ENCODE measurements at regions not wholly inside any gene's neighbourhood (a gene's known extent, or its start where the extent isn't known, plus 50 kb on each side); places are given as distances from the start of the nearest gene placed in this dataset.

DNA sequence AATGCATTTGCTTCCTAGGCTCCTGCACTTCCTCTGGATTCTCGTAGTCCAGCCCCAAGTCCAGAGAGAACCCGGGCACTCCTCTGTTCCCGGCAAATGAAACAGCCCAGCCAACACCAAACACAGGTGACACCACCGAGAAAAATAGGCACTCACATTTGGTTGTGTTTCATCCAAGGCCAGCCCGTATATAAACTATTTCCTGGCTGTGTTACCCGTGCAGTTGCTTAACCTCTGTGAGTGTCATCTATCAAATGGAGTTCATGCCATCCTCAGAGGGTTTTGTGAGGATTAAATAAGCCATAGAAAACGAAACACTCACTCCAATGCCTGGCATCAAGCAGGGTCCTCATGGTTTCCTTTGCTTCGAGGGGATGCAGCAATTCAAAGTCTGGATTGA, 115.2 kb downstream of the BOD1 start:
- CTCF ChIA-PET, result no interaction called here
- Histone ChIP-seq H3K9me3 (ENCODE audit: control insufficient read depth, insufficient read depth, low read length) (no peaks in the 10 kb centered on the region; the same call in none of the 2 replicates), H3K4me3 (ENCODE audit: low read depth, low read length) (no peak overlapping the region), H3K27me3 (ENCODE audit: control insufficient read depth, insufficient read depth, low read length) (no peaks in the 10 kb centered on the region), H3K27ac (ENCODE audit: low read depth, low read length) (no peak overlapping the region)
- DNase-seq (ENCODE audit: low read depth, low spot score), result no peak
- TF ChIP-seq, protein P1, sequence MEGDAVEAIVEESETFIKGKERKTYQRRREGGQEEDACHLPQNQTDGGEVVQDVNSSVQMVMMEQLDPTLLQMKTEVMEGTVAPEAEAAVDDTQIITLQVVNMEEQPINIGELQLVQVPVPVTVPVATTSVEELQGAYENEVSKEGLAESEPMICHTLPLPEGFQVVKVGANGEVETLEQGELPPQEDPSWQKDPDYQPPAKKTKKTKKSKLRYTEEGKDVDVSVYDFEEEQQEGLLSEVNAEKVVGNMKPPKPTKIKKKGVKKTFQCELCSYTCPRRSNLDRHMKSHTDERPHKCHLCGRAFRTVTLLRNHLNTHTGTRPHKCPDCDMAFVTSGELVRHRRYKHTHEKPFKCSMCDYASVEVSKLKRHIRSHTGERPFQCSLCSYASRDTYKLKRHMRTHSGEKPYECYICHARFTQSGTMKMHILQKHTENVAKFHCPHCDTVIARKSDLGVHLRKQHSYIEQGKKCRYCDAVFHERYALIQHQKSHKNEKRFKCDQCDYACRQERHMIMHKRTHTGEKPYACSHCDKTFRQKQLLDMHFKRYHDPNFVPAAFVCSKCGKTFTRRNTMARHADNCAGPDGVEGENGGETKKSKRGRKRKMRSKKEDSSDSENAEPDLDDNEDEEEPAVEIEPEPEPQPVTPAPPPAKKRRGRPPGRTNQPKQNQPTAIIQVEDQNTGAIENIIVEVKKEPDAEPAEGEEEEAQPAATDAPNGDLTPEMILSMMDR (IDR thresholded peaks at IDR 0.05; ENCODE audit: low read depth, low read length), result no peak
- POLR2A ChIA-PET, result no interaction called here

GRCh38 chr5:173500213-173500560, 116.3 kb downstream of the BOD1 start:
- Histone ChIP-seq H3K4me3 (ENCODE audit: low read depth, low read length) (no peak overlapping the region), H3K27ac (ENCODE audit: low read depth, low read length) (no peak overlapping the region), H3K27me3 (ENCODE audit: control insufficient read depth, insufficient read depth, low read length) (no peaks in the 10 kb centered on the region), H3K9me3 (ENCODE audit: control insufficient read depth, insufficient read depth, low read length) (no peaks in the 10 kb centered on the region; the same call in 1 of the 2 replicates)
- TF ChIP-seq, protein P1 (IDR thresholded peaks at IDR 0.05; ENCODE audit: low read depth, low read length), result no peak
- CTCF ChIA-PET, result interaction anchor here (1.5 kb wide), 1 partner anchor 12 kb away, joined by 3 read pairs; no protein-coding TSS in a partner anchor
- no peak for DNase-seq (ENCODE audit: low read depth, low spot score)
- POLR2A ChIA-PET, result no interaction called here

- Histone ChIP-seq H3K27ac (ENCODE audit: low read depth, low read length) (no peak overlapping the region), H3K4me3 (ENCODE audit: low read depth, low read length) (no peak overlapping the region), H3K9me3 (ENCODE audit: control insufficient read depth, insufficient read depth, low read length) (no peaks in the 10 kb centered on the region; the same call in 1 of the 2 replicates), H3K27me3 (ENCODE audit: control insufficient read depth, insufficient read depth, low read length) (no peaks in the 10 kb centered on the region)
- POLR2A ChIA-PET, result no interaction called here
- TF ChIP-seq, protein P1 (IDR thresholded peaks at IDR 0.05; ENCODE audit: low read depth, low read length), result no peak
- no peak for DNase-seq (ENCODE audit: low read depth, low spot score)
- CTCF ChIA-PET, result interaction anchor here (0.7 to 1.5 kb wide), 2 partner anchors 13 to 89 kb away, joined by 3 read pairs; no protein-coding TSS in a partner anchor
Observed at GRCh38 chr5:173499471-173500212, 116.8 kb downstream of the BOD1 start.

DNA sequence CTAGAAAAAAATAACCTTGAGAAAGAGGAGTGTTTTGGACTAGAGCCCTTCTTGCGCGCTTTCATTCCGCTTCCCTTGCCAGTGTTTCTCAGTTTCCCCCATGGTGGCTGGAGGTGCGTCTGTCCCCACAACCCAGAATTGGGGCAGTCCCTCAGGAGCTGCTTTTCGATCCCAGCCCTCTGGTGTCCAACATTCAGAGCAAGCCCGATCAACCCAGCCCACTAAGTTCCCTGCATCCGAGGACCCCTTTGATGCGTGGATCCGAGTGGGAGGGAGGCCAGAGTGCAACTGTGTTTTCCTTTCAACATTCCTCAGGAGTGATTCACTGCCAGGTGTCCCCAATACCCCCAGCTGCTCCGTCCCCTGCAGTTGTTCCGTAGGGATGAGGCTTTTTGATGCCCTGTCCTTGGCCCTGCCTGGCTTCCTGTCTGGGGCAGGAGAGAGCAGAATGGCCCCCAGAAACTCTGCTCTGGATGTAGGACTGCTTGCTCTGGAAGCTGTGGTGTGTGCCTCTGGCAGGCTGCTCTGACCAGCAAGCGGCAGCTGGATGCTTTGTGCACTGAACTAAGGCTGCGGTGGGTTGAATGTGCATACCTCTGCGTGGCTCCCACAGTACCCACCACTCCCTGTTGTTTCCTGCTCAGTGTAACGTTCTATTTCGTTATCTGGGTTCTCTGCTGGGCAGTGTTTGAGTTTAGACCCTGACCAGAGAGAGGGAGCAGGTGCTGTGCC, 117.5 kb downstream of the BOD1 start:
- no peaks in the 10 kb centered on the region for H3K27me3 ChIP-seq (ENCODE audit: control insufficient read depth, insufficient read depth, low read length)
- no peak for DNase-seq (ENCODE audit: low read depth, low spot score)
- peaks cover under 1% of the 10 kb centered on the region; the same call in 1 of the 2 replicates for H3K9me3 ChIP-seq (ENCODE audit: control insufficient read depth, insufficient read depth, low read length)
- ChIA-PET CTCF (interaction anchor here (0.7 kb wide), 1 partner anchor 88 kb away, joined by 3 read pairs; no protein-coding TSS in a partner anchor), POLR2A (interaction anchor here (1.4 kb wide), 1 partner anchor 27 kb away, joined by 4 read pairs; no protein-coding TSS in a partner anchor)
- TF ChIP-seq, protein P1 (IDR thresholded peaks at IDR 0.05; ENCODE audit: low read depth, low read length), result no peak
- peak overlapping the region; percentile 34 for H3K27ac ChIP-seq (ENCODE audit: low read depth, low read length)
- no peak overlapping the region for H3K4me3 ChIP-seq (ENCODE audit: low read depth, low read length)

- Histone ChIP-seq H3K27me3 (ENCODE audit: control insufficient read depth, insufficient read depth, low read length) (no peaks in the 10 kb centered on the region), H3K4me3 (ENCODE audit: low read depth, low read length) (no peak overlapping the region), H3K27ac (ENCODE audit: low read depth, low read length) (peak overlapping the region; percentile 34), H3K9me3 (ENCODE audit: control insufficient read depth, insufficient read depth, low read length) (peaks cover 2% of the 10 kb centered on the region; the same call in 1 of the 2 replicates)
- TF ChIP-seq, protein P1 (IDR thresholded peaks at IDR 0.05; ENCODE audit: low read depth, low read length), result no peak
- ChIA-PET CTCF (no interaction called here), POLR2A (interaction anchor here (1.4 kb wide), 1 partner anchor 26 kb away, joined by 4 read pairs; no protein-coding TSS in a partner anchor)
- no peak for DNase-seq (ENCODE audit: low read depth, low spot score)
Observed at GRCh38 chr5:173498286-173498685, 118.2 kb downstream of the BOD1 start.
